ENCODE measurements at regions not wholly inside any gene's neighbourhood (a gene's known extent, or its start where the extent isn't known, plus 50 kb on each side); places are given as distances from the start of the nearest gene placed in this dataset.

DNA sequence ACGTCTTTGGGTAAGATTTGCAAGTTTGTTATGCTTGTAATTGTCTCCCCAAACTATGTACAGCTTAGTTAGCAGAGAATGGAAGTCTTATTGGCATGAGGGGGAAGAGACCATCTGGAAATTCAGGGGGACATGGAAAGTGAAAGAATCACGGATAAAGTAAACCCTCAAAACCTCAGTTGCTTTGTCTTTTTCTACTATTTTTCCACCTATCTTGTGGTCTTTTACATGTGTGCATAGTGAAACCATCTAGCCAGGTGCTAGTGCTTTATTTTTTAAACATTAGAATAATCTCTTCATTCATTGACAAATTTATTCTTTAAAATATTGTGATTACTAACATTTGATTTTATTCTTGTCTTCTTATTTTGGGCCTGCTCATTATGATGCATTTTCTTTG is 441.1 kb upstream of the RORB start:
- TF ChIP-seq REST (IDR thresholded peaks at IDR 0.05; ENCODE audit: insufficient read depth in 1 of 2, low read depth in 2 of 2, low read length in 2 of 2), result no peak
- no peak for TF ChIP-seq FOXP2 (optimal IDR thresholded peaks at IDR 0.05; ENCODE audit: borderline replicate concordance, extremely low read depth, extremely low read length, insufficient read depth)
- no peak for TF ChIP-seq SIN3A (IDR thresholded peaks at IDR 0.05; ENCODE audit: borderline replicate concordance, insufficient read depth, low read length)
- TF ChIP-seq POLR2AphosphoS5 (IDR thresholded peaks at IDR 0.05; ENCODE audit: low read depth, low read length), result no peak
- no peak for TF ChIP-seq TAF1 (IDR thresholded peaks at IDR 0.05; ENCODE audit: borderline replicate concordance, insufficient read depth, low read length)

DNA sequence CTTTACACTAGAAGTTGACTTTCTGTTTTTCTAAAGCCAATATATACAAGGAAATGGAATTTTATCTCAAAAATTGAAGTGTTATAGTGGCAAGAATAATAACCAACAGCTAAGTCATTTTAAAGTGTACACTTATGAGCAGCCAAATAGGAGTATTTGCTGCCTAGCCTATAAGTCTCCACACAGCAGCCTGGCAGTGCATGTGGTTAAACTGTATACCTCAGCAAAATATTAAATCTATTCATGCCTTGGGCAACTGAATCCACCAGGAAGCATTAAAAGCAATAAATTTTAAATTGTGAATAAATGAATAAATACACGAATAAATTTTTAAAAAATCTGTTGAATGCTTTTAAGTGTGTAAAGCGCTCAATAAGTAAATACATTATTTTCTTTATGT is 432.4 kb upstream of the RORB start:
- TF ChIP-seq POLR2AphosphoS5 (IDR thresholded peaks at IDR 0.05; ENCODE audit: low read depth, low read length) (no peak), FOXP2 (optimal IDR thresholded peaks at IDR 0.05; ENCODE audit: borderline replicate concordance, extremely low read depth, extremely low read length, insufficient read depth) (no peak), SIN3A (IDR thresholded peaks at IDR 0.05; ENCODE audit: borderline replicate concordance, insufficient read depth, low read length) (no peak)

DNA sequence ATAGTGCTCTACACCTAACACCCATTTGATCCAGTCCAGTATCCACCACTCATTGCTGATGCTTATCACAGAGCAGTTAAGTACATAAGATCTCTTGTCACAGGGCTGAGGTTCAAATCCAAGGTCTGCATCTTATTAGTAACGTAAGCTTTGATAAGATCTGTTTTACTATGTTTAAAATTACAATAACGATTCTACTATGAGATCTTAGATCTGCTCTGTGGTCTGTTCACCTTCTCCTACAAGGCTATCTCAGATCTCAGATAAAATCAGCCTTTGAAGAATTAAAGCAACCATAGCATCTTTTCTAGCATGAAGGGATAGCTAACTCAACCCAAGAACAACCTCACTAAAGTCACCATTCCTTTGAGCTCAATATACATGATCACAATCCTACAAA is 431.0 kb upstream of the RORB start:
- no peak for TF ChIP-seq REST (IDR thresholded peaks at IDR 0.05; ENCODE audit: insufficient read depth in 1 of 2, low read depth in 2 of 2, low read length in 2 of 2)
- TF ChIP-seq TAF1 (IDR thresholded peaks at IDR 0.05; ENCODE audit: borderline replicate concordance, insufficient read depth, low read length), result no peak
- TF ChIP-seq SIN3A (IDR thresholded peaks at IDR 0.05; ENCODE audit: borderline replicate concordance, insufficient read depth, low read length), result no peak
- TF ChIP-seq POLR2AphosphoS5 (IDR thresholded peaks at IDR 0.05; ENCODE audit: low read depth, low read length), result no peak
- TF ChIP-seq FOXP2 (optimal IDR thresholded peaks at IDR 0.05; ENCODE audit: borderline replicate concordance, extremely low read depth, extremely low read length, insufficient read depth), result no peak

DNA sequence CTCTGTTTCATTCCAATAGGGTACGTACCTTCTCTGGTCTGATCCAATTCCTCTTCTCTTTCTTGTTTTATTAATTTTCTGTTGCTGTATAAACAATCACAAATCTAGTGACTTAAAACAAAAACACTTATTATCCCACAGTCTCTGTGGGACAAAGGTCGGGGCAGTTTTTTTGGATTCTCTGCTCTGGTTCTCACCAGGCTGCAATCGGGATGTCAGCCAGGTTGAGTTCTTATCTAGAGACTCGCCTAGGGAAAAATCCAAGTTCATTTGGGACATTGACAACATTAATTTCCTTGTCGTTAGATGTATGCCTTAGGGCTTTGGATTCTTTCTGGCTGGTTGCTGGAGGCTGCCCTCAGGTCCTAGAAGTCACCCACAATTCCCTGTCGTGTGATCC is 430.5 kb upstream of the RORB start:
- TF ChIP-seq SIN3A (IDR thresholded peaks at IDR 0.05; ENCODE audit: borderline replicate concordance, insufficient read depth, low read length), result no peak
- TF ChIP-seq POLR2AphosphoS5 (IDR thresholded peaks at IDR 0.05; ENCODE audit: low read depth, low read length), result no peak
- no peak for TF ChIP-seq FOXP2 (optimal IDR thresholded peaks at IDR 0.05; ENCODE audit: borderline replicate concordance, extremely low read depth, extremely low read length, insufficient read depth)
- TF ChIP-seq REST (IDR thresholded peaks at IDR 0.05; ENCODE audit: insufficient read depth in 1 of 2, low read depth in 2 of 2, low read length in 2 of 2), result no peak
- no peak for TF ChIP-seq TAF1 (IDR thresholded peaks at IDR 0.05; ENCODE audit: borderline replicate concordance, insufficient read depth, low read length)

GRCh38 chr9:74071502-74071901 is 425.6 kb upstream of the RORB start:
- TF ChIP-seq POLR2AphosphoS5 (IDR thresholded peaks at IDR 0.05; ENCODE audit: low read depth, low read length), result no peak

DNA sequence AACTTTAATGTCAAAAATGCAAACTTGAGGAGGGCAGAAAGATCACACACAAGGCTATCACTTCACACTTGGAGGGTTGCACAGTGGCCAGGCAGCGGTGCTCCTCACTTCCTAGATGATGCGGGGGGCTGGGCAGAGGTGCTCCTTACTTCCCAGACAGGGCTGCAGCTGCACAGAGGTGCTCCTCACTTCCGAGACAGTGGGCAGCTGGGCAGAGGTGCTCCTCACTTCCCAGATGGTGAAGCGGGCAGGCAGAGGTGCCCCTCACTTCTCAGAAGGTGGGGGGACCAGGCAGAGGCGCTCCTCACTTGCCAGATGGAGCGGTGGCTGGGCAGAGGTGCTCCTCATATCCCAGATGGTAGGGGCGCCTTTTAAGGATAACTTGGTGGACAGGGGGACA is 423.2 kb upstream of the RORB start:
- TF ChIP-seq REST (IDR thresholded peaks at IDR 0.05; ENCODE audit: insufficient read depth in 1 of 2, low read depth in 2 of 2, low read length in 2 of 2) (no peak), SIN3A (IDR thresholded peaks at IDR 0.05; ENCODE audit: borderline replicate concordance, insufficient read depth, low read length) (no peak), FOXP2 (optimal IDR thresholded peaks at IDR 0.05; ENCODE audit: borderline replicate concordance, extremely low read depth, extremely low read length, insufficient read depth) (no peak), POLR2AphosphoS5 (IDR thresholded peaks at IDR 0.05; ENCODE audit: low read depth, low read length) (no peak), TAF1 (IDR thresholded peaks at IDR 0.05; ENCODE audit: borderline replicate concordance, insufficient read depth, low read length) (no peak)

Data from PFSK-1 (cell line).